PC-3 (cell line): ENCODE measurements at regions not wholly inside any gene's neighbourhood (a gene's known extent, or its start where the extent isn't known, plus 50 kb on each side); places are given as distances from the start of the nearest gene placed in this dataset.

Experiments
- ATAC-seq: fragments of 200-7000 bp; cut with Tn5 transposase; 2 replicates; pipeline ENCODE4 v1.9.1; 2020; ENCODE audit warnings: mild to moderate bottlenecking, moderate library complexity
- BruUV-seq: library from RNA; stranded (reverse); fragments of 400-500 nt; replicated peaks from 2 replicates; lab custom pipeline; 2021; lab: Mats Ljungman, UMichigan
- CTCF ChIA-PET: fragments of 300-600 bp; sonication (Branson Sonifier 250); formaldehyde crosslinking; loops from one replicate; lab custom pipeline; 2022; ENCODE audit warnings: antibody characterized with exemption; lab: Charles Lee
- POLR2A ChIA-PET: fragments of 300-600 bp; sonication (Branson Sonifier 250); formaldehyde crosslinking; loops from one replicate; lab custom pipeline; 2022; ENCODE audit warnings: antibody characterized with exemption; ENCODE audit not compliant: unreplicated experiment; lab: Charles Lee
- DNase-seq: peaks from one replicate; pipeline ENCODE4 v3.0.0-alpha.2; 2015
- H2AFZ ChIP-seq: fragments of 300-600 bp; sonication (generic); 2 replicates; pipeline ENCODE4 v1.6.0; 2016; ENCODE audit warnings: antibody characterized with exemption, low read length
- H3F3A ChIP-seq: fragments of 300-600 bp; sonication (generic); one replicate; pipeline ENCODE4 v1.6.0; 2017; ENCODE audit warnings: antibody characterized with exemption, low read length, control low read depth, mild to moderate bottlenecking; ENCODE audit not compliant: unreplicated experiment
- H3K27ac ChIP-seq: fragments of 300-600 bp; sonication (generic); 2 replicates; pipeline ENCODE4 v1.5.1; 2016; ENCODE audit warnings: mild to moderate bottlenecking, low read length
- H3K27me3 ChIP-seq: fragments of 300-600 bp; sonication (generic); 2 replicates; pipeline ENCODE4 v1.6.1; 2016; ENCODE audit warnings: low read length, mixed read lengths
- H3K36me3 ChIP-seq: fragments of 300-600 bp; sonication (generic); 2 replicates; pipeline ENCODE4 v1.6.1; 2016; ENCODE audit warnings: low read depth, mixed run types, low read length, mixed read lengths
- H3K4me1 ChIP-seq: fragments of 300-600 bp; sonication (generic); 2 replicates; pipeline ENCODE4 v1.5.1; 2016; ENCODE audit warnings: low read length; ENCODE audit not compliant: insufficient read depth
- H3K4me2 ChIP-seq: fragments of 300-600 bp; sonication (generic); 2 replicates; pipeline ENCODE4 v1.6.0; 2016; ENCODE audit warnings: low read length
- H3K4me3 ChIP-seq: fragments of 300-600 bp; sonication (generic); 2 replicates; pipeline ENCODE4 v1.5.1; 2016; ENCODE audit warnings: mild to moderate bottlenecking, low read length, mixed read lengths
- H3K79me2 ChIP-seq: fragments of 300-600 bp; sonication (generic); 2 replicates; pipeline ENCODE4 v1.6.1; 2017; ENCODE audit warnings: low read length, mixed read lengths
- H3K9ac ChIP-seq: fragments of 300-600 bp; sonication (generic); 2 replicates; pipeline ENCODE4 v1.6.0; 2016; ENCODE audit warnings: mild to moderate bottlenecking, low read length
- H3K9me2 ChIP-seq: fragments of 300-600 bp; sonication (generic); replicated peaks from 2 replicates; pipeline ENCODE4 v1.6.1; 2016; ENCODE audit warnings: mixed run types, low read length, mixed read lengths
- H3K9me3 ChIP-seq: fragments of 300-600 bp; sonication (generic); 2 replicates; pipeline ENCODE4 v1.6.1; 2016; ENCODE audit warnings: low read length, mixed read lengths
- H4K20me1 ChIP-seq: fragments of 300-600 bp; sonication (generic); 2 replicates; pipeline ENCODE4 v1.6.1; 2016; ENCODE audit warnings: low read length, mixed read lengths
- CTCF ChIP-seq: fragments of 300-600 bp; sonication (generic); conservative IDR thresholded peaks from 2 replicates; pipeline ENCODE4 v1.5.1; 2017; ENCODE audit warnings: antibody characterized with exemption, low read depth, mild to moderate bottlenecking, low read length
- EZH2 ChIP-seq: fragments of 300-600 bp; sonication (generic); IDR thresholded peaks from one replicate; pipeline ENCODE4 v1.6.1; 2017; ENCODE audit warnings: antibody characterized with exemption, mild to moderate bottlenecking, low read length; ENCODE audit not compliant: unreplicated experiment
- EZH2phosphoT487 ChIP-seq: fragments of 300-600 bp; sonication (generic); IDR thresholded peaks from 2 replicates; pipeline ENCODE4 v1.6.1; 2018; ENCODE audit warnings: mild to moderate bottlenecking, antibody characterized with exemption, low read length, borderline replicate concordance
- intact Hi-C: fragments of 100-400 bp; cut with micrococcal nuclease; formaldehyde crosslinking; loops from 2 replicates; pipeline ENCODE4 v1.9.0; 2023

- Histone ChIP-seq H4K20me1 (no peaks in the 10 kb centered on the region), H3K36me3 (no peaks in the 10 kb centered on the region), H3K9me2 (no peaks in the 10 kb centered on the region), H3K4me2 (no peak overlapping the region), H2AFZ (no peak overlapping the region), H3K9me3 (no peaks in the 10 kb centered on the region), H3K27ac (no peak overlapping the region), H3F3A (no peaks in the 10 kb centered on the region), H3K4me1 (no peaks in the 10 kb centered on the region), H3K27me3 (no peaks in the 10 kb centered on the region), H3K4me3 (no peak overlapping the region), H3K79me2 (no peaks in the 10 kb centered on the region), H3K9ac (no peak overlapping the region)
- intact Hi-C loops, result no loop called here
- ChIA-PET POLR2A (no interaction called here), CTCF (no interaction called here)
- TF ChIP-seq EZH2phosphoT487 (no peak), CTCF (no peak), EZH2 (no peak)
- DNase-seq (no peak), ATAC-seq (no peak)
- BruUV-seq, result no TSS peak
Measured at GRCh38 chr1:238176441-238176840, 285.7 kb upstream of the ZP4 start.

GRCh38 chr1:238171985-238172384 is 281.3 kb upstream of the ZP4 start:
- H4K20me1 ChIP-seq, result no peaks in the 10 kb centered on the region
- no peaks in the 10 kb centered on the region for H3K27me3 ChIP-seq
- H2AFZ ChIP-seq, result no peak overlapping the region
- no peaks in the 10 kb centered on the region for H3K9me3 ChIP-seq
- H3K4me3 ChIP-seq, result no peak overlapping the region
- H3K4me1 ChIP-seq, result no peaks in the 10 kb centered on the region
- H3K4me2 ChIP-seq, result no peak overlapping the region
- no peak overlapping the region for H3K9ac ChIP-seq
- DNase-seq (no peak), ATAC-seq (no peak)
- POLR2A ChIA-PET, result no interaction called here
- BruUV-seq, result no TSS peak
- H3K79me2 ChIP-seq, result no peaks in the 10 kb centered on the region
- intact Hi-C loops, result no loop called here
- H3K27ac ChIP-seq, result no peak overlapping the region
- CTCF ChIA-PET, result no interaction called here
- no peaks in the 10 kb centered on the region for H3K9me2 ChIP-seq
- H3F3A ChIP-seq, result no peaks in the 10 kb centered on the region
- H3K36me3 ChIP-seq, result no peaks in the 10 kb centered on the region
- TF ChIP-seq EZH2 (no peak), CTCF (no peak), EZH2phosphoT487 (no peak)

GRCh38 chr1:238161955-238162354 is 271.2 kb upstream of the ZP4 start:
- Histone ChIP-seq H3K27me3 (no peaks in the 10 kb centered on the region), H2AFZ (no peak overlapping the region), H3K9me3 (no peaks in the 10 kb centered on the region), H3K4me2 (no peak overlapping the region), H3K27ac (no peak overlapping the region), H3K9ac (no peak overlapping the region), H3K9me2 (no peaks in the 10 kb centered on the region), H3K36me3 (no peaks in the 10 kb centered on the region), H3K4me3 (no peak overlapping the region), H4K20me1 (no peaks in the 10 kb centered on the region), H3F3A (no peaks in the 10 kb centered on the region), H3K79me2 (no peaks in the 10 kb centered on the region), H3K4me1 (no peaks in the 10 kb centered on the region)
- no TSS peak for BruUV-seq
- POLR2A ChIA-PET, result no interaction called here
- ATAC-seq (no peak), DNase-seq (no peak)
- CTCF ChIA-PET, result no interaction called here
- intact Hi-C loops, result no loop called here
- TF ChIP-seq EZH2 (no peak), CTCF (no peak), EZH2phosphoT487 (no peak)
